ENCODE measurements at regions not wholly inside any gene's neighbourhood (a gene's known extent, or its start where the extent isn't known, plus 50 kb on each side); places are given as distances from the start of the nearest gene placed in this dataset.

DNA sequence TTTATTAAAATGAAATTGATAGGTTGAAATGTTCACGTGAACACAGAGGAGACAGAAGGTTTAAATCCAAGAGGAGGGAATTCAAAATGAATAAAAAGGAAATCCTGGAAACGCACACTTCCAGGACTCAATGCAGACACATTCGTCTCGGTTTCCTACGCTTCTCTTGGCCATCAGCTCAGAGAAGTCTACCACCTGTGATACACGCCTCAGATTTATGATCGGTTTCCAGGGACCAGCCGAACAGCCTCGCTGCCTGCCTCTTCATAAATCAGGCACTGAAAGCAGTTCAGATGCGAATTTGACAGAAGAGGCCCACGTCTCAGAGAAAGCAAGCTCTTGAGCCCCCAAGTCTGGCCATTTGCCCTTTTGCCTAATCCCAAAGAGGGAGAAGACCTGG lies 125.5 kb upstream of the IRX3 start:
- DNase-seq (ENCODE audit: low spot score): no peak

DNA sequence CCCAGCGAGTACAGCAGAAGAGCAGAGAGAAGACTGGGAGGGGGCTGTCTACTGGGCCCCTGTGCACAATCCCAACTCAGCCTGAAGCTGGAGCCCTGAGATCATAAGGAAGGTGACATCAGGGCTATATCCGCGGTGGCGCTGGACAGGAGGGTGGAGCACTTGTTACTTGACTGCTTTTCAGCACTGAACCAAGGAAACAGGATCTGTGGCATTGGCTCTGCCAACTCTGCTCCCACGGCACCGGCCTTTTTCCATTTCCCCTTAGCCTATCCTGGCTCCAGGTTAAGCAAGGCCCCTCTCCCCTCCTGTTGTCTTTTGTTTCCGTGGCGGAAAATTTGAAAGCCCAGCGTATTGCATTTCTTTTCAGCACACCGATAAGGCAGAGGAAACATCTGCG lies 125.0 kb upstream of the IRX3 start:
- no peak for DNase-seq (ENCODE audit: low spot score)

DNA sequence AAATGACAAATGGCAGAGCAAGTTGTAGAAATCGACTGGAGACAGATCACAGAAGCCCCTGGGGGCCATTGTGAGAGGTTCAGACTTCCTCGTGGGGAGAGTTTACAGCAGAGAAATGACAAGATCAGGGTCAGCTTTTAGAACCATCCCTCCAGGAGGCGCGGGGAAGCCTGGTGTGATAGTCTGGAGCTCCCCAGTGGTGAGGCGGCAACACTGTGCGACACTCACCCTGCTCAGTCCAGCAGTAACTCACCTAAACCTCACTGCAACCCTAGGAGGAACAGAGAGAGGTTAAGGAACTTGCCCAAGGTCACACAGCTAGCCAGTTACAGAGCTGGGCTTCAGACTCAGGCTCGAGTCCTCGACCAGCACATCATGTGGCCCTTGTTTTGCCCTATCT lies 123.4 kb upstream of the IRX3 start:
- no peak for DNase-seq (ENCODE audit: low spot score)

GRCh38 chr16:54407596-54407995 lies 121.0 kb upstream of the IRX3 start:
- DNase-seq (ENCODE audit: low spot score): peak; percentile 84

GRCh38 chr16:54405478-54405877 lies 118.9 kb upstream of the IRX3 start:
- no peak for DNase-seq (ENCODE audit: low spot score)

DNA sequence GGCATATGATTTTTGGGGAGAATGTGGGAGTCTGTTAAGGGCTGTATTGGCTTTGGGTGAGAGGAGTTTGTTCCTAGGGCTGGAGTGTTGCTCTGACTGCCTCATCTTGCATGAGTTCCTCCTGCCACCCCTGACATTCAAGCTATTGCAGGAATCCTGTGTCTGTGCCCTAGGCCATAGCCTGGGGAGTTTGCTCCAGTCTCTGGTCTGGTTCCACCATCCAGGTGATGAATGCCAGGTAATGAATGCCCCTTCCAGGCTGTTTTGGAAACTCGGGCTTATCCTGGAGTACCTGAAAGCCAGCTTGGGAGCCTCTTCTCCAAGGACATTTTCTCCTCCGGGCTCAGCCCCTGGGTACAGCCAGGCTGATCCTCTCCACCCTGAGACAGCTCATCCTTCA lies 117.0 kb upstream of the IRX3 start:
- DNase-seq (ENCODE audit: low spot score): no peak

DNA sequence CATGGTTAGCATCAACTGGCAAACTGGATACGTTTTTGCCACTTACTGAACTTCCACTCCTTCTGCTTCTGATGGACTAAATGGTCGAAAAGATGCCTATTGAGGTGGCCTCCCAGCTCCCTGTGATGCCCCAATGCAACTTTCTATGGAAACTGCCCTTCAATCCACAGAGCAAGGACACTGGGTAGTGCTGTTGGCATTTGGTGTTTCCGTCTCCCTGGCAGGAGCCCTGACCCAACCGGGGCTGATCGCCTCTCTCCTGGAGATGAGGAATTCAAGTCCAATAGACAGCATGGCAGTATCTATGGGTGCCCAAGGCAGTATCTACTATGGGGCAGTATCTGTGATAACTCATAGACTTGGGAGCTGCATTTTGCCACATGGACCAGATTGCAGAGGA lies 116.3 kb upstream of the IRX3 start:
- no peak for DNase-seq (ENCODE audit: low spot score)

DNA sequence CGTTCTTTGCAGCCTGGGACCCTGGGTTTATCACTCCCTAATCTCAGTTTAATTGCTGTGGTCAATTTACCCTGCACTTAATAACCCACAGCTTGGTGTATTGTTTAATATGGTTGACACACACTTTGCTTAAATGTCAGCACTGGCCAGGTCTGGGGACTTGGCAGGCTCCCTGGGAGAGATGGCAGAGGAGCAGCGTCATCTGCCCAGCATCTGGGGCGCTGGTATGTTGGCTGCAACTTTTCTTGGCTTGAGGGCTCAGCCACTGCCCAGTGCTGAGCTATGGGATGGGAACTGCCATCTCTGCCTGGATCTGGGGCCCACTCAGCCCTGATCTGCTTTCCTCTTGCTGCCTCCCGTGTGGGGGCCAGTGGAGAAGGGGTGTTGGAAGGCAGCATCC lies 115.7 kb upstream of the IRX3 start:
- DNase-seq (ENCODE audit: low spot score): peak; percentile 83

GRCh38 chr16:54400261-54400660 lies 113.7 kb upstream of the IRX3 start:
- no peak for DNase-seq (ENCODE audit: low spot score)

DNA sequence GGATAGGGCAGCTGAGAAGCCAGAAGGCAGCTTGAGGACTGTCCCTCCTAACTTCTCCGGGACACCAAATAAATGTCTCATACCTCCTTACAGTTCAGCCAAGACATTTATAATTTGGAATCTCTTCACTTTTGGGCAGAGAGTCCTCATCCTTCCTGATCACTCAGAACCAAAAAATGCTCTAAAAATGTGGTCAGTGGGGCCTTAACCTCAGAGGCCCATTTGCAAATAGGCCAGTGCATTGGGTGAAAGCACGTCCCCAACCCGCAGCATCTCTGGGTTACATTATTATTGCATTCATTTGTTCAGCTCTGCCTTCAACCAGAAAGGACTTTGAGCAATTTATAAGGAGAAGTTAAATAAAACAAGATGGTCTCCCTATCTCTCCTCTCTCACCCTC lies 112.4 kb upstream of the IRX3 start:
- DNase-seq (ENCODE audit: low spot score): no peak

DNA sequence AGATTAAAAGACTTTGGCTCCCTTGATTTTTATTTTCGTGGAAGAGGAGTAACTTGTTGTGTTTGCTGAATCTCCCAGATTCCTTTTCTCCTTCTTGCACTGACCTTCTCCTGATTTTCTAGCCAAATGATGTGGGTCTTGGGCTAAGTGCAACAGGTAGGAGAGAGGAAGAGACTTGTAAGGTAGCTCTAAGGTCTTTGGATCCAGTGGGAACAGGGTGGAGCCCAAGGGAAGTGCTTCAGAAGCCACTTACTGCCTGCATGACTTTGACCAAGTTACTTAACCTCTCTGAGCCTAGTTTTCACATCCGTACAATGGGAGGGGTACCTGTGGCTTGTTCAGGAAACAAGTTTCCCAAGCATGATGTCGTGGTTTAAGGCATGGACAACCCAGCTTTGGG lies 111.3 kb upstream of the IRX3 start:
- no peak for DNase-seq (ENCODE audit: low spot score)

DNA sequence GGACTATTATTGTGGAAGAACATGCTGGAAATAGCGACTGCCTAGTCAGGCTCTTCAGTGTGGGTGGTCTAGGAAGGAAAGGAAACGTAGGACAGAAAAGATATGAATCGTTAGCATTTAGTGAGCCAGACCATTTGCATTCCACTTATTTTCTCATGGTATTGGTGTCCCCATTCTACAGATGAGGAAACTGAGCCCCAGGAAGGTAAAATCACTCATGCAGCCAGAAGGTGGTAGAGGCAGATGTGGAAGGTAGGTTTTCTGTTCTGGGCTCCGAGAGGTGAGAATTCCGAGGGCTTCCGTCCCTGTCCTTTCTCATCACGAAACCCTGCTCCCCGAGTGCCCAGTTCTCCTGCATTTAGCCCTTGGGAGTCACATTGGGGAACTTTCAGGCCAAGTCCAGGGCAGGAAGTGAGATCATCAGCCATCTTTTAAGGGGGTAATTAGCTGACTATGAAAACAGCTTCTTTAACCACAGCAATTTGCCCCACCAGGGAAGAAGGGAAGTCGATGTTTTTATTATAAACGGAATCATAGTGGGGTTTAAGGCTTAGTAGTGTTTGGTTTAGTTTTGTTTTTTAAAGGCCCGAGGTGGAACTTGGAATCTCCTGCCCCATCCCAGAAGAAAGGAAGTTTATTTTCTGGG lies 110.7 kb upstream of the IRX3 start:
- peak; percentile 30 for DNase-seq (ENCODE audit: low spot score)

- no peak for DNase-seq (ENCODE audit: low spot score)
Measured at GRCh38 chr16:54389836-54390494, 103.4 kb upstream of the IRX3 start.

GRCh38 chr16:54385141-54385540 lies 98.6 kb upstream of the IRX3 start:
- no peak for DNase-seq (ENCODE audit: low spot score)

DNA sequence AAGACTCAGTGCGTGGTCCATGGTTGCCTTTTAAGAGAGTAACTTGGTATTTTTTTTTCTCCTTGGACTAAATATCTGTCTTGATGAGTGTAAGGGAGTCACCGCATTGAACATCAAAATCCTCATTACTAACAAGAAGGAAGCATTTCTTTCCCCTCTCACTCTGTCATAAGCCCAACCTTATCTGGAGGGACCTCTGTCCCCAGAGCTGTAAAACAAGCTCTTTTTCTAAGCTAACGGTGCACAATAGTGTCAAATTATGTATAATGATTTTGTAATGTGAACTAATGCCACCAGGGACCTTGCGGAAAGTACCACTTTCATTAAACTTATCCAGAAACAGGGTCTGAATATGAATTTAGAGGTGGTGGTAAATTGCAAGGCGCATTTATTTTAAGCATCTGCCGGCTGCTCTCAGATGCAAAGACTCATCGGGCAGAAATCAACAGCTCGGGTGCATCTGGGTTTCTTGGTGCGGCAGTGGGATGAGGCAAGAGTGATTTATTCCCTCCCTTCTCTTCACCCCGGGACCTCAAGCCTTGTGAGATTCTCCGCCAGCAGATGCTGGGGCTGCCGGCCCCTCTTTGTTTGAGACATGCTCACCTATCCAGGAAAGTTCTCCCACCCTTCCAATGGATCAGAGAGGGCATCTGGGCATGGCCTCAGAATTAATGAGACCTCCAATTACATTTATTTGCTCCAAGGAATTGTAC lies 95.2 kb upstream of the IRX3 start:
- no peak for DNase-seq (ENCODE audit: low spot score)

- no peak for DNase-seq (ENCODE audit: low spot score)
Measured at GRCh38 chr16:54375071-54375470, 88.5 kb upstream of the IRX3 start.

GRCh38 chr16:54373534-54374520 lies 87.2 kb upstream of the IRX3 start:
- peak; percentile 80 for DNase-seq (ENCODE audit: low spot score)

GRCh38 chr16:54370278-54371040 lies 83.9 kb upstream of the IRX3 start:
- no peak for DNase-seq (ENCODE audit: low spot score)

GRCh38 chr16:54369861-54370260 lies 83.3 kb upstream of the IRX3 start:
- no peak for DNase-seq (ENCODE audit: low spot score)

- DNase-seq (ENCODE audit: low spot score): no peak
Measured at GRCh38 chr16:54366943-54367342, 80.4 kb upstream of the IRX3 start.

- DNase-seq (ENCODE audit: low spot score): no peak
Measured at GRCh38 chr16:54365990-54366634, 79.5 kb upstream of the IRX3 start.

Data from AG08395 (cell line).